Heart left ventricle (tissue), 13 donors: ENCODE measurements at regions not wholly inside any gene's neighbourhood (a gene's known extent, or its start where the extent isn't known, plus 50 kb on each side); places are given as distances from the start of the nearest gene placed in this dataset.
"Not testable (repeated sequence)": the region's sequence is repeated elsewhere in the genome, so short reads cannot be mapped to it uniquely, and the experiment has no call there.

Experiments used
- POLR2A ChIP-seq, 2 donors: fragments of 450-650 bp; IDR thresholded peaks; one replicate each; pipeline ENCODE4 v1.6.1; 2017; ENCODE audit warnings: antibody characterized with exemption in 2 of 2, mild to moderate bottlenecking in 2 of 2, moderate library complexity in 2 of 2
- TF ChIP-seq, protein P1 (sequence below), 12 donors: fragments of 200-600 bp; sonication (generic) in 4 of 12; IDR thresholded peaks; one replicate each; pipeline versions ENCODE4 v1.5.0 to v1.8.0; 2018 to 2022; ENCODE audit warnings: antibody characterized with exemption in 12 of 12, mild to moderate bottlenecking in 5 of 12
- donor health status: ischemic (EF 13 %, LVEDD 7.1; RV severe dilation, severe dysfunction).
- donor health status: DM: no; HTN: yes; CAD: no.
- donor health status: DM: no; HTN: no; CAD: no.
- donor health status: ischemic (EF 25% LVEDD 6.9; RV normal size, moderate dysfunction).
- donor health status: ischemic (EF 25% LVEDD 5.7; RV mildly dilated, moderate dysfunction).
- donor health status: ischemic (EF 35%, LVEDD 5.7; RV mildly dilated, moderate dysfunction).
- donor health status: nonischemic (EF 11% LVEDD 7.7; RV severe dilation, severe dysfunction).
- donor health status: DM: yes; HTN: yes; CAD: no.
- donor health status: PGD.
- donor health status: ischemic (EF 29% LVEDD 5.4; RV normal size, mild dysfunction).
- donor health status: nonischemic (EF 23%, LVEDD 6.1; RV moderate dilation, normal function).

DNA sequence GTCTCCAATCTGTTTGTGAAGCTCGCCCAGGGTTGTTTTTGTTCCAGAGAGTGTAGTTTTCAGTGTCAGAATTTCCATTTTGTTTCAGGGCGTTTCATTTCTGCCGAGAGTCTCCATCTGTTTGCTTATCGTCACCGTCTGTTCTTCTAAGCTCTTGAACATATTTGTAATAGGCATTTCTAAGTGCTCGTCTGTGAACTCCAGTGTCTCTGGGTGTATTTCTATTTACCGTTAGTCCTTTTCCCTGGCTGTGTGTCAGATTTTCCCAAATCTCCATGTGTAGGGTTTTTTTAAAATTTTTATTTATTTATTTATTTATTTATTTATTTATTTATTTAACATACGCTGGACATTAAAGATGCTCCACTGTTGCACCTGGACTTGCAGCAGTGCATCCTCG is 62.5 kb upstream of the LRPAP1 start:
- TF ChIP-seq, protein P1, sequence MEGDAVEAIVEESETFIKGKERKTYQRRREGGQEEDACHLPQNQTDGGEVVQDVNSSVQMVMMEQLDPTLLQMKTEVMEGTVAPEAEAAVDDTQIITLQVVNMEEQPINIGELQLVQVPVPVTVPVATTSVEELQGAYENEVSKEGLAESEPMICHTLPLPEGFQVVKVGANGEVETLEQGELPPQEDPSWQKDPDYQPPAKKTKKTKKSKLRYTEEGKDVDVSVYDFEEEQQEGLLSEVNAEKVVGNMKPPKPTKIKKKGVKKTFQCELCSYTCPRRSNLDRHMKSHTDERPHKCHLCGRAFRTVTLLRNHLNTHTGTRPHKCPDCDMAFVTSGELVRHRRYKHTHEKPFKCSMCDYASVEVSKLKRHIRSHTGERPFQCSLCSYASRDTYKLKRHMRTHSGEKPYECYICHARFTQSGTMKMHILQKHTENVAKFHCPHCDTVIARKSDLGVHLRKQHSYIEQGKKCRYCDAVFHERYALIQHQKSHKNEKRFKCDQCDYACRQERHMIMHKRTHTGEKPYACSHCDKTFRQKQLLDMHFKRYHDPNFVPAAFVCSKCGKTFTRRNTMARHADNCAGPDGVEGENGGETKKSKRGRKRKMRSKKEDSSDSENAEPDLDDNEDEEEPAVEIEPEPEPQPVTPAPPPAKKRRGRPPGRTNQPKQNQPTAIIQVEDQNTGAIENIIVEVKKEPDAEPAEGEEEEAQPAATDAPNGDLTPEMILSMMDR (IDR thresholded peaks at IDR 0.05) = not testable (repeated sequence)
- TF ChIP-seq POLR2A (IDR thresholded peaks at IDR 0.05) = not testable (repeated sequence)
